ENCODE measurements at regions not wholly inside any gene's neighbourhood (a gene's known extent, or its start where the extent isn't known, plus 50 kb on each side); places are given as distances from the start of the nearest gene placed in this dataset.
"Not testable (repeated sequence)": the region's sequence is repeated elsewhere in the genome, so short reads cannot be mapped to it uniquely, and the experiment has no call there.

DNA sequence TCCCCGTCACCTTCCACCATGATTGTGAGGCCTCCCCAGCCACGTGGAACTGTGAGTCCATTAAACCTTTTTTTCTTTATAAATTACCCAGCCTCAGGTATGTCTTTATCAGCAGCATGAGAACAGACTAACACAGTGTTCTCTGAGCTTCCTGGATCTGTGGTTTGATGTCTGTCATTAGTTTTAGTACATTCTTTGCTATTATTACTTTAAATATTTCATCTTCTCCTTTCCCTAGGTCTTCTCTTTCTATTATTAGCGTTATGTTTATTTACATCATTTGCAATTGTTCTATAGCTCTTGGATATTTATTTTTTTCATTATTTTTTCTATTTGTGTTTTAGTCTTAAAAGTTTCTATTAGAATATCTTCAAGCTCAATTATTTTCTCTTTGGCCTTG is 1293.4 kb downstream of the GATA3 start:
- DNase-seq (ENCODE audit: low read depth, low spot score): not testable (repeated sequence)

DNA sequence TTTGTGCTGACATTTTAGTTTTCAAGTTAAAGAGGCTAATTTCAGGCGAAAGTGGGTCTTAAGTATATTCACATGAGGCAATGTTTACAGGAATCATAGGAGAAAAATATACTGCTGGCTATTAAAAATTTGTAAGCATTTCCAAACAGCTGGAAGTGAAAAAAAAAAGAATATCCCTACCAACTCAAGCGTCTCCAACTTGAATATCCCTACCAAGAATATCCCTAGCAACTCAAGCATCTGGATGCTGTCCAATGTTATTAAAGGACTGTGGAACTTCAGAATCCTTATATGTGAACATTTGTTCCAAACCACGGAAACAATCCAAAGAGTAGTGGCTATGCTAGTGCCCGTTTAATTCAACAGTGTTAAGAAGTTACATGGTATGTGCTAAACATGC is 1303.0 kb downstream of the GATA3 start:
- DNase-seq (ENCODE audit: low read depth, low spot score): no peak

DNA sequence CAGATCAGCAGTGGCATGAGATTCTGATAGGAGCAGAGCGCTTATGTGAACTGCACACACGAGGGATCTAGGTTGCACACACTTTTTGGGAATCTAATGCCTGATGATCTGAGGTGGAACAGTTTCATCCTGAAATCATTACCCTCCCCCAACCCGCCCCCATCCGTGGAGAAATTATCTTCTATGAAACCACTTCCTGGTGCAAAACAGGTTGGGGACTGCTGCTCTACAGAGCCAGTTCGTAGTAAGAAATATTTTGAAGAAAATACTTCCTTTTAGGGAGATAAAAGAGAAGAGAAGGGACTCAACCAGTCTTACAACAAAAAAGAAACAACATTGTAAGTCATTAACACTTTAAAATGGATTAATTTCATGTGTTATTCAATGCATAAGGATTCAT is 1308.2 kb downstream of the GATA3 start:
- no peak for DNase-seq (ENCODE audit: low read depth, low spot score)

DNA sequence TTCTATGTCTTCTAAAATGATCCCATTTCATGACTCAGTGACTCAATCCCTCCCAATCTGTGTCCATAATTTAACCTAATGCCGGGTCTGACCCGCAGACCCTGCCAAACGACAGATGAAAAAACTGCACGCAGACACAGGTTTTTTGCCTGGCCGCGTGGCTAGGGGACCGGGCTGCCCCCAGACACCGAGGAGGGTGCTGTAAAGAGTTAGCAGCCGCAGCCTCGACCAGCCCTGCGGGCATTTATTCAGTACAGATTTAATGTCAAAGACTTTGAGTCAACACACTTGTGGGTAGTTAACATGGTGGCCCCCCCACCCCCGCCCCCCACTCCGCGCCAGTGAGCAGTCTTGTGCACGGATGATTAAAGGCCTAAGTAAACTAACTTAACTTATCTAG is 1324.7 kb downstream of the GATA3 start:
- no peak for DNase-seq (ENCODE audit: low read depth, low spot score)

DNA sequence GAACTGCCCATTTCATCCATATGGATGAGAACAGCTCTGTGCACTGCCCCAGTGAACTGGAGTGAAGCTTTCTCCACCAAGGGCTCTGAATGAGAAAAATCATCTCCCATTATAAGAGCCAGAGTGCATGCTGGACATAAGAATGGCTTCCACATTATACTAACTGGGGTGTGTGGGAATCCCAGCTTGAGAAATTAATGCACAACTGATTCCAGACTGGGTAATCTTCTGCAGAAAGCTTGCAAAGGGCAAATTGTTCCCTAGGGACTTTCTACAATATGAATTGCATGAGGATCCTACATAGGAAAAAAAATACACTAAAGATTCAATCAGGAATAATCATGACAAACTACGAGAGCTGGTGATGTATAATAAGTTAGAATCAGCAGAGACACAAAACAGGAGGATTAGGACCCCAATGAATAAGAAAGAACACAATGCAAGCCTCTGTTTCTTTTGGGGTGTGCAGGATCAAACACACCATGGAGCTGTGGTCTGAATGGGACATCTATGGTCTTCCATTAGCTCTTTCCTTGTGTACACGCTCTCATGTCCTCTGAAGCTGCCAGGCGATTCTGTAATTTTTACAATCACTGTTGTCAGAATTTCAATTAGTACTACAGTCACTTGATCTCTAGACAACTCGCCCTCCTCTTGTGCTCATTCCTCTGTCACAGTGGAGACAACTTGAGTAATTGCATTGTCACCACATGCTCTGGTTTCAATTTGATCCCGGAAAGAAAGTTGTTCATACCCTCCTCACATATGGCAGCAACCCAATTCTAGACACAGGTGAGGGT is 1327.4 kb downstream of the GATA3 start:
- no peak for DNase-seq (ENCODE audit: low read depth, low spot score)

DNA sequence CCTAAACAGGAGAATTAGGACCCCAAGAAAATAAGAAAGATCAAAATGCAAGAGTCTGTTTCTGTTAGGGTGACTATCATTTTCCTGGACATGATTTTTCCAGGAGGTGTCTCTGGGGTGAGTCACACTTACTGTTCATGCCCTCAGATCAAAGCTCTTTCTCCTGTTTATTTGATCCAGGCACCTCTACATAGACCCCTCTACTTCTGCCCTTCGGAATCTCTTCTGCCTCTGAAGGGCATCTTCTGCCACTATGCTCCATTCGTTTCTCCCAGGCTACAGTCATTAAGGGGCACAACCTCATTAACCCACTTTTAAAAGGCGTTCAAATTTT is 1328.0 kb downstream of the GATA3 start:
- no peak for DNase-seq (ENCODE audit: low read depth, low spot score)

DNA sequence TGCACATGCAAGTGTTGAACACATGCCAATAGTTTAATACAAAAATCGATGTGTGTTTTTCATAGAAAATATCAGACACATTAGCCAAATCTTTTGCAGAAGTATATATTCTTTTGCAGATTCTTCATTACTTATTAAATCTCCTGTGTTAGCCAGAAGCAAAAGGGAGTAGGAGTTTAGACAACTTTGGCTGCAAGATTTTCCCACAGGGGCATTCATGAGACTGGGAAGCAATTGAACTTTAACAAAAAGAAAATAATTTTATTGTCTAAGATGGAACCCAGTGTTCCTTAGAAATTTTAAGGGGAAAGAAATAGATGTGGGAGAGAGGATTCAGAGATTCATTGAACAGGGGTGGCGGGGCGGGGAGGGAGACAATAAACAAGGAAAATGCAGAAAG is 1336.0 kb downstream of the GATA3 start:
- no peak for DNase-seq (ENCODE audit: low read depth, low spot score)

DNA sequence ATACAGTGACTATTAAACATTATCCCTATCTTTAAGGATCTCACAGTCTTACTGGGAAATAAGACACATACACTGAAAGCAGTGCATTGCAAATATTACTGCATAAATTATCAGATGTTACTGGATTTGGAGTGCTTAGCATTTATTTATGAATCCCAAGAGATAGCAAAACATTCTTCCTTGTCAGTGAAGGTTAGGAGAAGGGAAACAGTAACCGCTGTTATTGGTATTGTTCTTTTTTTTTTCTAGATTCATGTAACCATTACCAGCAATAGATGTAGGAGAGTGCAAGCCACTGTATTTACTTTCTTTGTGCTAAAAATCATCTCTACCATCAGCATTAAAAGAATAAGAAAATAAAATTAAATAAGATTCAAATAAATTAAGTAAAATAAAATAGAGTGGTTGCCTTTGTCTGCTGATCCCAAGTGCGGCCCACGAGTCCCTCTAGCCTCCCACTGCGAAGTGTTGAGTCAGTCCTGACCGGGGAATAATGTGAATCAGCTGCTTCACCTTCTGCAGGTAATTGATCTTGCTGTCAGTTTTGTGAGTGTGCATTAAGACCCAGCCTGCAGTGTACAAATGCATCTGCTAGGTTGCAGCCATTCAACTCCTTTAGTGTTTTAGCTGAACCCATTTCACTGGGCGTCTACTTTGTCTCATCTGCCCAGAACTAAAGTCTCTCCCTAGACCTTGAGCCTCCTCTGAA is 1344.9 kb downstream of the GATA3 start:
- no peak for DNase-seq (ENCODE audit: low read depth, low spot score)

DNA sequence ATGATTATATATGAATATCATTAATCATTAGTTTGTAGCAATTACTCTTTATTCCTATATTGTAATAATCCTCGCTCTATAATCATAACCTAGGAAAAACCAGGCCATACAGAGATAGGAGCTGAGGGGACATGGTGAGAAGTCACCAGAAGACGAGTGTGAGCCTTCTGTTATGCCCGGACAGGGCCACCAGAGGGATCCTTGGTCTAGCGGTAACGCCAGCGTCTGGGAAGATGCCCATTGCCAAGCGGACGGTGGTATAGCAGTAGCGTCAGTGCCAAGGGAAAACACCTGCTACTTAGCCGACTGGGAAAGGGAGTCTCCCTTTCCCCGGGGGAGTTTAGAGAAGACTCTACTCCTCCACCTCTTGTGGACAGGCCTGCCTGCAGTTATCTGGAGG is 1347.6 kb downstream of the GATA3 start:
- DNase-seq (ENCODE audit: low read depth, low spot score): peak; percentile 10

DNA sequence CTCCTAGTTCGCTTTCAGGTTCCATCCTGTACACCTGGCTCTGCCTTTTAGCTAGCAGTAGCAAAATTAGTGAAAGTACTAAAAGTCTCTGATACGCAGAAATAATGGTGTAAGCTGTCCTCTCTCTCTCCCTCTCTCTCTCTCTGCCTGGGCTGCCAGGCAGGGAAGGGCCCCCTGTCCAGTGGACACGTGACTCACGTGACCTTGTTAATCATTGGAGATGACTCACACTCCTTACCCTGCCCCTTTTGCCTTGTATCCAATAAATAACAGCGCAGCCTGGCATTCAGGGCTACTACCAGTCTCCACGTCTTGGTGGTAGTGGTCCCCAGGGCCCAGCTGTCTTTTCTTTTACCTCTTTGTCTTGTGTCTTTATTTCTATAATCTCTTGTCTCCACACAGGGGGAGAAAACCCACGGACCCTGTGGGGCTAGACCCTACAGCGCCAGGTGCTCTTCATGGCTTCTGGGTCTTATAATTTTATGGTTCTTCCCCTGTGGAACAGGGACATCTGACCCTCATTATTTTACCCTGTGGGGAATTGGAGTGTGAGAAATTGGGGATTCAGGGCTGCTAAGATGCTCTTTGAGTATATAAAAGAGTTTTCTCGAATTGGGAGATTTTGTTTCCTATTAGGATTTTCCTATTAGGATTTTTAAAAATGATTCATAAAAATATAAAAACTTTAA is 1348.2 kb downstream of the GATA3 start:
- DNase-seq (ENCODE audit: low read depth, low spot score): not testable (repeated sequence)

DNA sequence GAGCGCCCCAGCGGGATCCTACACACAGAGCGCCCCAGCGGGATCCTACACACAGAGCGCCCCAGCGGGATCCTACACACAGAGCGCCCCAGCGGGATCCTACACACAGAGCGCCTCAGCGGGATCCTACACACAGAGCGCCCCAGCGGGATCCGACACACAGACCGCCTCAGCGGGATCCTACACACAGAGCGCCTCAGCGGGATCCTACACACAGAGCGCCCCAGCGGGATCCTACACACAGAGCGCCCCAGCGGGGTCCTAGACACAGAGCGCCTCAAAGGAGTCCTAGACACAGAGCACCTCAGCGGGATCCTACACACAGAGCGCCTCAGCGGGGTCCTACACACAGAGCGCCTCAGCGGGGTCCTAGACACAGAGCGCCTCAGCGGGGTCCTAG is 1352.7 kb downstream of the GATA3 start:
- DNase-seq (ENCODE audit: low read depth, low spot score): not testable (repeated sequence)

DNA sequence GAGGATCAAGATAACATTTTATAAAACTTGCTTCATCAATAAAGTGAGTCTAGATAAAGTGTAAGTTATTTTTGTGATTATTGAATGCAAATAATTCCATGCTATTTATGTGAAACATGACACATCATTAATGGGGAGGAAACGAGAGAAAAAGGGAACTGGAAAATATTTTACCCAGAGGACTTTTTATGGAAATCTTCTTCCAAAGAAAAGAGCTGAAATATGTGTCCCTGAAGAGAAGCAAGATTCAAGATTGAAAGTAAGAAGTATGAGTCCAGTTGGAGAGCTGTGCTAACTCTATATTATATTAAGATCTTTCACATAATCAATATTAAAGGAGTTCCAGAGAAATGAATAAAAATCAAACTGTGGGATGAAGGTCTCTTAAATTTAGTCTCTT is 1361.8 kb downstream of the GATA3 start:
- no peak for DNase-seq (ENCODE audit: low read depth, low spot score)

DNA sequence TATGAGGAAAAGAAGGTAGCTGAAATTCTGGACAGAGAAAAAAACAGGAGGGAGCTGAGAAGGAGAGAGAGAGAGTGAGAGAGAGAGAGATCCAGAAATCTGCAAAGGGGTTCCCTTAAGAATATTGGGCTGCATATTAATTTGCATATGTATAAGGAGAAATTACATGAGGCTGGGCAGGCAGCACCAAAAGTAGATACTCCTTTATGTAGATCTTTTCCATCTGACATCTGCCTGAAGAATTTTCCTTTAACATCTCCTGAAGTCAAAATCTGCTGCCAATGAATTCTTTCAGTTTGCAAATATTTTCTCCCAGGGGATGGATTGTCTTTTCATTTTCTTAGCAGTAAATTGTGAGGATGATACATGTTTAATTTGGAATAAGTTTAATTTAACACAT is 1365.3 kb downstream of the GATA3 start:
- no peak for DNase-seq (ENCODE audit: low read depth, low spot score)

DNA sequence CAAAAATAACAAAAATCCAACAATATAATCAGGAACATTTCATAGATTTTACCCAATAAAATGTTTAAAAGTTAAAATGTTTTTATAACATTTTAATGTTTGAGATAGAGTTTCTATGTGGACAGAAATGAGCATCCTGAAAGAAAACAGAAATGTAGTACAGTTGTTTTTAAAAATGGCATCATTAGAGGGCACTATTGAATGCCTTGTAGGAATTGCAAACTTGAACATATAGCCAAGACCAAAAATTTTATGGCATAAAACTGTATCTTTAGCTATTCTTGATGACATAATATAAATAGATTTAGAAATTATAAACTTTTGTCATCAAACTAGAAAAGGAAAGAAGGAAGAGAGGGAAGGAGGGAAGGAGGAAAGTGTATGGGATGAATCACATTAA is 1372.7 kb downstream of the GATA3 start:
- DNase-seq (ENCODE audit: low read depth, low spot score): no peak

DNA sequence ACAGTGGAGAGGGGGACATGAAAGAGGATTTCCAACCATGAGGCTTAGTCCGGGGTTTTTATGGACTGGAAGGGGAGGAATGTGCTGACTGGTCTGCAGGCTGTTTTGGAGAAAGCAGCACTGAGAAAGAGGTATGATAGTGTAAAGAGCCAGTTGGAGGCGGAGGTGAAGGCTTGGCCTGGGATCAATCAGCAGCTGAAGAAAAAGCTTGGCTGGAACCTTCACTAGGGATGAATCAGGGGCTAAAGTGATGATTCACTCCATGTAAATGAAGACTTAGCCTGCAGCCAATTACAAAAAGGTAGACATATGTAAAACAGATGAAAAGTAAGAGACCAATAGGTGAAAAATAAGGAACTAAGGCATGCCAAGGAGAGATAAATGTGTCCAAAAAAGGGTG is 1382.6 kb downstream of the GATA3 start:
- DNase-seq (ENCODE audit: low read depth, low spot score): peak; percentile 6

DNA sequence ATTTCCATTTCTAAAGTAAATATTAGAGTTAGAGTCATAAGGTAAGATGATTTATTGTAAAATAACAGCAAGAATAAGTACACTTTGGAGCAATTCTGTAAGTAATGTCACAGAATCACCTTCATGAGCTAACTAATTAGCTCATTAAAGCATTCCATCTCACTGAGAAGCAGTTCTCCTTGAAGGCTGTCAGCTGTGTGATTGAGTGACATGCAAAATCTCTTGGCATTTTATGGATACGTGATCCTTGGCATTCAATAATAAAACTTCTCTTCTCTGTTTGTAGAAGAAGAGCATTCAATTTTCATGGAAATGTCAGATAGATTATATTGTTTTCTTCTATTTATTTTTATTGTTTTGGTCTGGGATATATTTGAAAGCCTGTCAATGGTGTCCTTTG is 1389.3 kb downstream of the GATA3 start:
- DNase-seq (ENCODE audit: low read depth, low spot score): no peak

DNA sequence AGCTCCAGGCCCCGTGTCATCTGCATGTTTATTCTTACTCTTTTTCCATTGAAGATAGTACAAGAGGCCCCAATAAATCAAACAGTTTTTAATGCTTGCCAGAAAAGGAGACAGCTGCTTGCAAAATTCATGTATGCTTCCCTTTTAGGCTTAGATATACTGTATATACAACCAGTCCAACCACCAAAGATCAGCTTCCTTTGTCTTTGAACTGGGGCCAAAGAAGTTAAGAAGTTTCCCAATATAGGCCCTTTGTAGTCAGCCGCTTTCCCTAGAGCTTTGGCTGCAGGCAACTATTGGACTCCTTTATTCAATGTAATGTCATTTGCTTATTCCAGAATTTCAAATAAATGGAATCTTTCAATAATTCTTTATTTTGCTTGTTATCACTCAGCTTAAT is 1395.0 kb downstream of the GATA3 start:
- DNase-seq (ENCODE audit: low read depth, low spot score): no peak

DNA sequence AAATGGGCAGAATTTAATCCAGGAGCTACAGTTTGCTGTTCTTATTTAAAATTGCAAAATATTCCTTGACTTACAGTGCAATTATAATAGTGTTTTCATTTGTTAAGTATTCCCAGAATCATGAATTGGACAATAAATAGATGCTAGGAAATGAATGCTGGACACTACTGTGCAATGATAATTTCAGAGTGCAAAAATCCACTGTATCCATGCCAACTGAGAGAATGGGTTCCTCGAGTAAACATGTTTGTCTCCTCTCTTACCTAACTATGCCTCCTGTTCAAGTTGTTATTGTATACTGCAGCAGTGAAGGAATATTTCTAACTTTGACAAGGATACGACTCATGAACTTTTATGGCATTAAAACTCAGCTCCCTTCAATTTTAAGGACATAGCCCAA is 1396.3 kb downstream of the GATA3 start:
- DNase-seq (ENCODE audit: low read depth, low spot score): no peak

DNA sequence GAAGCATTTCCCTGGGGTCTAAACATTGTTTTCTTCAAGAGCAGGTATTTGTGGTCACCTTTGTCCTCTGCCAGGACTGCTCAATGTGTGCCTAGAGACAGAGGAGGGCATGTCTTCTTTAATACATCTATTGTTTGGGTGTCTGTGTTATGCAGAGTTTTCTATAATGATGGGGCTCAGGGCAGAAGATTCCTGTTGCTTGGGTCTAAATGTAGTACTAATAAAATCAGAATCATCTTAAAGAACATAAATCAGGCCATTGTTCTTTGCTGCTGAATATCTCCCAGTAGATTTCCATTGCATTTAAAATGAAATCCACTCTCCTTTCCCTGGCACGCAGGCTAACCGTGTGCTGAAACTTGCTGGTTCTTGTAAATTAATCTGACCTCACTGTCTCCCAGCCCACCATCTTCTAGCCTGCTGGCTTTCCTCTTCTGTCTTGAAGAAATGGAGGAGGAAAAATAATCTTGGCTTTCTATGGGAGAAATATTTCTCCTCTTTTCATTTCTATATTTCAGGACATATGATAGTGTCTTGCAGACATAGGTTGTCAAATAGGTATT is 1396.8 kb downstream of the GATA3 start:
- no peak for DNase-seq (ENCODE audit: low read depth, low spot score)

DNA sequence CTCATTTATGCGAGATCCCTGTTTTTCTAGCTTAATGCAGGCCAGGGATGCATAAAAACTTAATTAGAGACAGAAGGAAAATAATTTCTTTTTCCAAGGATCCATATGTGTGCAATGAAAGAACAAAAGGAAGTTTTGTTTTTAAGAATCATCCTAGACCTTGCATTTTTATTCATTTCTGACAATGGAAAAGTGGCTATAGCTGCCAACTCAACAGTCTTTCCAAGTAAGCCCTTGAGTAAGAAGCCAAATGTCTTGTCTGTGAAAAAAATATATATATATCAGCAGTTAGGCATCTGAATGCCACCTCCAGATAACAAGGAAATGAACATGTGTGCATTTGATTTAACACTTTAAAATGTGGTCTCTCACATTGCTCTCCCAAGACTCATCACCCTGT is 1397.6 kb downstream of the GATA3 start:
- DNase-seq (ENCODE audit: low read depth, low spot score): no peak

DNA sequence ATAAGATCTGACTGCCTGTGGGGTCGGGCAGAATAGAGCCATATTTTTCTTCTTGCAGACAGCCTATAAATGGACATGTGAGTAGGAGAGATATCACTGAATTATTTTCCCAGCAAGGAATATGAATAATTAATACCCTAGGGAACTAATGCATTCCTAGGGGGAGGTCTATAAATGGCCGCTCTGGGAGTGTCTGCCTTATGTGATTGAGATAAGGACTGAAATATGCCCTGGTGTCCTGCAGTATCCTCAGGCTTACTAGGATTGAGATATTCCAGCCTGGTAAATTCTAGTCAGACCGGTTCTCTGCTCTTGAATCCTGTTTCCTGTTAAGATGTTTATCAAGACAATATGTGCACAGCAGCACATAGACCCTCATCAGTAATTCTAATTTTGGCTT is 1399.4 kb downstream of the GATA3 start:
- not testable (repeated sequence) for DNase-seq (ENCODE audit: low read depth, low spot score)

DNA sequence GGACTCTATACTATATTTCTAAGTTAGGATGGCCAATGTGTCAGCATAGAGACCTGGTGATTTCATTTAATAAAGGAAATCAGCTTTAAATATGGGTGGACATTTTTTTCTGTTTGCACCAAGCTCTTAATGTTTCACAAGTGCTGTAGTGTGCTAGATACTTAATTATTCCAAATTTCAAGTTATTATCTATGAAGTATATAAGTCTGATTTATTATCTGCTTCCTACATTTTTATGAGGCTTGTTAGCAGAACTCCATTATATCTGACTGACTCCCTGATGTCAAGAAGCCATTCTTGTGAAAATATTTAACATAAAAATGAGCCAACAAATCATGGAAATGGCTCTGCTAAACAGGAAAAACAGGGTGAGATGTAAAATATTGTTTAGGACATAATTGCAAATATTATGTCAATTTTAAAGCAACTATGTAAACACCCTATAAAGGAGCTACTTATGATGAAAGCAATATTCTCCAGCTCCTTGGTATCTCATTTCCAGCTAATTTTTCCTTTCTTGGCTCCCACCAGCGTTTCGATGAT is 1415.2 kb downstream of the GATA3 start:
- no peak for DNase-seq (ENCODE audit: low read depth, low spot score)
